Osteocyte (in vitro differentiated cells): ENCODE measurements at regions not wholly inside any gene's neighbourhood (a gene's known extent, or its start where the extent isn't known, plus 50 kb on each side); places are given as distances from the start of the nearest gene placed in this dataset.

Experiments
- DNase-seq: peaks from one replicate; pipeline ENCODE4 v3.0.0; 2021; ENCODE audit warnings: mixed read lengths; ENCODE audit not compliant: unreplicated experiment; ENCODE audit errors: extremely low spot score
- H3K27ac Mint-ChIP-seq: one replicate; pipeline ENCODE4 v1.8.0; 2021; ENCODE audit warnings: mild to moderate bottlenecking, mixed read lengths; ENCODE audit not compliant: unreplicated experiment
- H3K27me3 Mint-ChIP-seq: one replicate; pipeline ENCODE4 v1.8.0; 2021; ENCODE audit warnings: mixed read lengths; ENCODE audit not compliant: unreplicated experiment
- H3K36me3 Mint-ChIP-seq: one replicate; pipeline ENCODE4 v1.8.0; 2021; ENCODE audit warnings: mixed read lengths; ENCODE audit not compliant: unreplicated experiment
- H3K4me1 Mint-ChIP-seq: one replicate; pipeline ENCODE4 v1.8.0; 2021; ENCODE audit warnings: mixed read lengths; ENCODE audit not compliant: unreplicated experiment
- H3K4me3 Mint-ChIP-seq: one replicate; pipeline ENCODE4 v1.8.0; 2021; ENCODE audit warnings: mild to moderate bottlenecking, moderate library complexity, mixed read lengths; ENCODE audit not compliant: unreplicated experiment
- H3K9me3 Mint-ChIP-seq: one replicate; pipeline ENCODE4 v1.8.0; 2021; ENCODE audit warnings: mixed read lengths; ENCODE audit not compliant: unreplicated experiment
- TF ChIP-seq, protein P1 (sequence below): fragments of 200-600 bp; sonication (generic); IDR thresholded peaks from 2 replicates; pipeline ENCODE4 v1.5.0; 2021; ENCODE audit warnings: antibody characterized with exemption, mild to moderate bottlenecking, moderate library complexity

DNA sequence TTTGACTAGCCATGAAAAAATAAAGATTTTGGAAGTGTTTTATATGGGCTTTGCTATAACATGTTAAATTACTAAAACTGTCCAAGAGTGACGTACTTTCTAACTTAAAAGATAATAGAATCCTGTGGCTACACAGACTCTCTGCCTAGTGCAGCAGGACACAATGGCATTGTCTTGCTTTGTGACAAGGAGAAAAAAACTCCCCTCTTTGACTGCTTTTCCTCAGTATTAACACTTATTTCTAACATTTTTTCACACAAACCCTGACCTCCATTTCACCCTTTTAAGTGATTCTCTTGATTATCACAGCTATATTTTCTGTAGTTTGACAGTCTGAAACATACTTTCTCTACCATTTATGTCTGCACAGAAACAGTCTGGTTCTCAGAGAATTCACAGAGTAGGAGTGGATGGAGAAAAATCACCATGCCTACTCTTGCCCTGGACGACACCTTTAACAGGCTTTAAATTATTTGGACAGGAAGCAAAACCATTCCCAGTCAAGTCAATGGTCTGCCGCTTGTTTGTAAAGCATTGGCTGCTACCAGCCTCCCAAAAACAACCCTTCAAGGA is 336.3 kb upstream of the SMIM30 start:
- Mint-ChIP-seq H3K4me1 (no peaks in the 10 kb centered on the region), H3K4me3 (no peak overlapping the region), H3K9me3 (no peaks in the 10 kb centered on the region), H3K27ac (no peak overlapping the region), H3K36me3 (no peaks in the 10 kb centered on the region), H3K27me3 (no peaks in the 10 kb centered on the region)
- TF ChIP-seq, protein P1, sequence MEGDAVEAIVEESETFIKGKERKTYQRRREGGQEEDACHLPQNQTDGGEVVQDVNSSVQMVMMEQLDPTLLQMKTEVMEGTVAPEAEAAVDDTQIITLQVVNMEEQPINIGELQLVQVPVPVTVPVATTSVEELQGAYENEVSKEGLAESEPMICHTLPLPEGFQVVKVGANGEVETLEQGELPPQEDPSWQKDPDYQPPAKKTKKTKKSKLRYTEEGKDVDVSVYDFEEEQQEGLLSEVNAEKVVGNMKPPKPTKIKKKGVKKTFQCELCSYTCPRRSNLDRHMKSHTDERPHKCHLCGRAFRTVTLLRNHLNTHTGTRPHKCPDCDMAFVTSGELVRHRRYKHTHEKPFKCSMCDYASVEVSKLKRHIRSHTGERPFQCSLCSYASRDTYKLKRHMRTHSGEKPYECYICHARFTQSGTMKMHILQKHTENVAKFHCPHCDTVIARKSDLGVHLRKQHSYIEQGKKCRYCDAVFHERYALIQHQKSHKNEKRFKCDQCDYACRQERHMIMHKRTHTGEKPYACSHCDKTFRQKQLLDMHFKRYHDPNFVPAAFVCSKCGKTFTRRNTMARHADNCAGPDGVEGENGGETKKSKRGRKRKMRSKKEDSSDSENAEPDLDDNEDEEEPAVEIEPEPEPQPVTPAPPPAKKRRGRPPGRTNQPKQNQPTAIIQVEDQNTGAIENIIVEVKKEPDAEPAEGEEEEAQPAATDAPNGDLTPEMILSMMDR = no peak
- DNase-seq = no peak

DNA sequence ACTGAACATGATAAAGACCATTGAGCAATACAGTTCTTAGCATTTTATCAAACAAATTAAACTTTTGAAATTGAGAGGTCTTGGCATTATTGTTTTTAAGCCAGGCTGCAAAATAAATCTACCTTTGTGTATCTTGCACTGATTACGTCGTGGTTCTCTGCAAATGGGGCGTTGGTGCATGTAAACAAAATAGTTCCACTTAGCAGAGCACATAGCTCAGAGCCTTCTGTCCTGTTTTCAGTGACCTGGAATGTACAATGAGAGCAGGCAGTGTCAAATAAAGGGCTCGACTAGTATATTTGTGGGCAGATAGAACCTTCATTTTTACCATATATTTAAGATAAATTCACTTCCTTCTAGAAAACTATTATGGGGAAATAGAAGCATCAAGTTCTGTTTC is 333.9 kb upstream of the SMIM30 start:
- Mint-ChIP-seq H3K4me1 (no peaks in the 10 kb centered on the region), H3K36me3 (no peaks in the 10 kb centered on the region), H3K4me3 (no peak overlapping the region), H3K27me3 (peaks cover 4% of the 10 kb centered on the region), H3K9me3 (no peaks in the 10 kb centered on the region), H3K27ac (no peak overlapping the region)
- TF ChIP-seq, protein P1 = no peak
- DNase-seq = no peak

DNA sequence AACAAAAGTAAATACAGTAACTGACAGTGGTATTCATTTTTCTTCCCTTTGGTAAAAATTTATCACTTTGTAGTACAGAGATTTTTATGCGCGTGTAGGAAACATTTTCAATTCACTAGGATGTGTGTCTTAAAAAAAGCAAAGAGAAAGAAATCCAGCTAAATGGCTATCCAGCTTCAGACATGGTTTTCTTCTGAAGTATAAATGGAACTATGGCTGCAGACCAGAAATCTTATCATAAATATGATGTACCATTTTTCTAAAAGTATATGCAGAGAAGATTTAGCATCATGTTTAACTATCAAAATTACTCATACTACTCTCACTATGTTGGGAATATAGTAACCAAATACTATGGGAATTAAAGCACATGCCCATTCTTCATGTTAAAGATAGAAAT is 328.4 kb upstream of the SMIM30 start:
- no peaks in the 10 kb centered on the region for H3K9me3 Mint-ChIP-seq
- no peak for DNase-seq
- H3K27ac Mint-ChIP-seq = no peak overlapping the region
- TF ChIP-seq, protein P1 = no peak
- no peaks in the 10 kb centered on the region for H3K36me3 Mint-ChIP-seq
- no peaks in the 10 kb centered on the region for H3K4me1 Mint-ChIP-seq
- peaks cover 12% of the 10 kb centered on the region for H3K27me3 Mint-ChIP-seq
- no peak overlapping the region for H3K4me3 Mint-ChIP-seq

DNA sequence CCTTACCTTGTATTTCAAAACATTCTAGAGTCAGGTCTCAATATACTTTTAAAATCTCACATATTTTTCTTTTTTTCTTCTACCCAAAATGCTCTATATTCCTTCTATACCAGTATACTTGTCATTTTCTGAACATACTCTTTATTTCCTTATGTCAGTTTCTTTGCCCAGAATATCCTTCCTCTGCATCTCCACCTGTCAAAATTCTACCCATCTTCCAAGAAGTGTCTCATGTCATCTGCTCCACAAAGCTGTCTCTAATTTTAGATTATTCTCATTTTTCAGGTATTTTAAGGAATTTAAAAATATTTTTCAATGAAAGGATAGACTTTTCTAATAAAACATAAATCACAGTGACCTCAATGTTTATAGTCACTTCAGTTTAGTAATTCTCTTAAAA is 328.0 kb upstream of the SMIM30 start:
- H3K4me1 Mint-ChIP-seq = no peaks in the 10 kb centered on the region
- no peaks in the 10 kb centered on the region for H3K9me3 Mint-ChIP-seq
- no peaks in the 10 kb centered on the region for H3K36me3 Mint-ChIP-seq
- H3K27ac Mint-ChIP-seq = no peak overlapping the region
- H3K4me3 Mint-ChIP-seq = no peak overlapping the region
- peaks cover 12% of the 10 kb centered on the region for H3K27me3 Mint-ChIP-seq
- no peak for DNase-seq
- TF ChIP-seq, protein P1 = no peak

DNA sequence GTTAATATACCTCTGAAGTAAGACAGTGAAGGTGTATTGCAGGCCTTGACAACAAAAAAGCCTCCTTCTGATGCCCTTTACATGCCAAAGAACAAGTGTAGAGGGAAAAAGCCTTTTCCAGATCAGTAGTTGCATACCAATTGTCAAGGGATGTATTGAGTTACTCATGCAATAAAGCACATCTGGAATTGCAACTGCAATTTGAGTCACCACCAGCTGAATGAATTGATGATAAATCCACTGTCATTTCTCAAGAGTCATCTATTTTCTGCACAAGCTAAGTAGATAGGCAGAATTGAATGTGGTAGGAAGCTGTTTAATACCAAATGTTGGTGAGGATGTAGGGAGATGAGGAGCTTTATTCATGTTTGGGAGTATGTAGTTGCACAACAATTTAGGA is 325.9 kb upstream of the SMIM30 start:
- DNase-seq = no peak
- H3K4me3 Mint-ChIP-seq = no peak overlapping the region
- H3K27me3 Mint-ChIP-seq = peaks cover 14% of the 10 kb centered on the region
- no peaks in the 10 kb centered on the region for H3K4me1 Mint-ChIP-seq
- H3K36me3 Mint-ChIP-seq = no peaks in the 10 kb centered on the region
- TF ChIP-seq, protein P1 = no peak
- H3K27ac Mint-ChIP-seq = no peak overlapping the region
- H3K9me3 Mint-ChIP-seq = peaks cover 7% of the 10 kb centered on the region
